GM21423 (cell line): ENCODE measurements at regions not wholly inside any gene's neighbourhood (a gene's known extent, or its start where the extent isn't known, plus 50 kb on each side); places are given as distances from the start of the nearest gene placed in this dataset.

Source experiments
- ATAC-seq: cut with Tn5 transposase; IDR thresholded peaks from one replicate; pipeline ENCODE4 v1.9.1; 2021; ENCODE audit warnings: mild to moderate bottlenecking, moderate library complexity; ENCODE audit not compliant: unreplicated experiment

GRCh38 chrX:13266641-13267345 is 53.1 kb downstream of the ATXN3L start:
- no peak for ATAC-seq

GRCh38 chrX:13265549-13266132 is 54.2 kb downstream of the ATXN3L start:
- ATAC-seq: no peak

GRCh38 chrX:13265111-13265510 is 54.7 kb downstream of the ATXN3L start:
- ATAC-seq: no peak

GRCh38 chrX:13263560-13264251 is 56.1 kb downstream of the ATXN3L start:
- ATAC-seq: peak; percentile 62

GRCh38 chrX:13261348-13261747 is 58.5 kb downstream of the ATXN3L start:
- no peak for ATAC-seq

- ATAC-seq: no peak
Measured at GRCh38 chrX:13260598-13260997, 59.3 kb downstream of the ATXN3L start.

- no peak for ATAC-seq
Measured at GRCh38 chrX:13258725-13259124, 61.1 kb downstream of the ATXN3L start.

- ATAC-seq: no peak
Measured at GRCh38 chrX:13258052-13258444, 61.8 kb downstream of the ATXN3L start.

- ATAC-seq: peak; percentile 55
Measured at GRCh38 chrX:13257223-13258051, 62.4 kb downstream of the ATXN3L start.

- ATAC-seq: no peak
Measured at GRCh38 chrX:13256603-13257002, 63.2 kb downstream of the ATXN3L start.

GRCh38 chrX:13254870-13255269 is 65.0 kb downstream of the ATXN3L start:
- ATAC-seq: no peak

- ATAC-seq: peak; percentile 48
Measured at GRCh38 chrX:13254076-13254785, 65.6 kb downstream of the ATXN3L start.

GRCh38 chrX:13253223-13253622 is 66.6 kb downstream of the ATXN3L start:
- ATAC-seq: no peak

GRCh38 chrX:13252726-13253125 is 67.1 kb downstream of the ATXN3L start:
- no peak for ATAC-seq

GRCh38 chrX:13250826-13251580 is 68.8 kb downstream of the ATXN3L start:
- ATAC-seq: no peak

GRCh38 chrX:13248867-13249486 is 70.9 kb downstream of the ATXN3L start:
- no peak for ATAC-seq

GRCh38 chrX:13239272-13239671 is 80.6 kb downstream of the ATXN3L start:
- ATAC-seq: no peak

GRCh38 chrX:13235930-13236329 is 83.9 kb downstream of the ATXN3L start:
- no peak for ATAC-seq

GRCh38 chrX:13232484-13232883 is 87.4 kb downstream of the ATXN3L start:
- ATAC-seq: no peak

GRCh38 chrX:13226214-13226613 is 93.6 kb downstream of the ATXN3L start:
- ATAC-seq: no peak
